ENCODE measurements at regions not wholly inside any gene's neighbourhood (a gene's known extent, or its start where the extent isn't known, plus 50 kb on each side); places are given as distances from the start of the nearest gene placed in this dataset.

DNA sequence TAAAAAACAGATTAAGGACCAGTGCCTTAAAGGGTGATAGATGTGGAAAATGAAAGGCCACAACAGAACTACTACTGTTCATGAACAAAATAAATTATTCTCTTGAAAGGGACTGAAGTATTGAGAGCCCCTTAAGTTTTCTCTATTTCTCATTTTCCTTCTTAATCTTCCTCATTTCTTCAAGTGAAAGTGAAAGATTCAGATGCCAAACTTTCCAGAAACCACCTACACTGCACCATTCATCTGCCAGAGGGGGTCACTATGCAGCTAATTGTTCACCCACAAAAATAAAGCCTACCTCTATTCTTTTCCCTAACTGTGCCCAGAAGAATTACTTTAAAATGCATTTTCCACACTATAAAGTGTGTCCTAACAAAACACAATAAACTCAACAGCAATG is 140.1 kb downstream of the NR4A2 start:
- H3K36me3 ChIP-seq (ENCODE audit: control insufficient read depth, insufficient read depth, low read length) = no peaks in the 10 kb centered on the region

DNA sequence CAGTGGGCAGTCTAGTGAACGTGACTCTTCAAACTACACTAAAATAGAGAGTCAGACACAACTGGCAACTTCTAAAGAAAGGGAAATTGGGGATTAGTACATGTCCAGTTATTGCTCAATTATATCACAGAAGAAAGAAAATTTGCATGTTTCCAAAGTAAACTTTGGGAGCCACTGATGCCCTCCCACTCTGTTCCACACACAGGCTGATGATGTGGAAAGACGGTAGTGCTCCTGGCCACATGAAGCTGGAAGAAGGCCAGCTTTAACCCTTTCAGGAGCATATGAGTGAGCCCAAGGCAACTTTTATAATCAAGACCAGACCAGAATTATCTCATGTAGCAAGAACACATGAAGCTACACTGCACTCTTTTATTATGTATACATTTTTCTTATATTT is 141.0 kb downstream of the NR4A2 start:
- Histone ChIP-seq H3K36me3 (ENCODE audit: control insufficient read depth, insufficient read depth, low read length) (no peaks in the 10 kb centered on the region), H3K4me3 (ENCODE audit: low read depth, low read length) (no peak overlapping the region), H3K27me3 (ENCODE audit: control insufficient read depth, insufficient read depth, low read length) (no peaks in the 10 kb centered on the region)
- FAIRE-seq (no peak), DNase-seq (ENCODE audit: low read depth) (peak; percentile 31)
- TF ChIP-seq, protein P1, sequence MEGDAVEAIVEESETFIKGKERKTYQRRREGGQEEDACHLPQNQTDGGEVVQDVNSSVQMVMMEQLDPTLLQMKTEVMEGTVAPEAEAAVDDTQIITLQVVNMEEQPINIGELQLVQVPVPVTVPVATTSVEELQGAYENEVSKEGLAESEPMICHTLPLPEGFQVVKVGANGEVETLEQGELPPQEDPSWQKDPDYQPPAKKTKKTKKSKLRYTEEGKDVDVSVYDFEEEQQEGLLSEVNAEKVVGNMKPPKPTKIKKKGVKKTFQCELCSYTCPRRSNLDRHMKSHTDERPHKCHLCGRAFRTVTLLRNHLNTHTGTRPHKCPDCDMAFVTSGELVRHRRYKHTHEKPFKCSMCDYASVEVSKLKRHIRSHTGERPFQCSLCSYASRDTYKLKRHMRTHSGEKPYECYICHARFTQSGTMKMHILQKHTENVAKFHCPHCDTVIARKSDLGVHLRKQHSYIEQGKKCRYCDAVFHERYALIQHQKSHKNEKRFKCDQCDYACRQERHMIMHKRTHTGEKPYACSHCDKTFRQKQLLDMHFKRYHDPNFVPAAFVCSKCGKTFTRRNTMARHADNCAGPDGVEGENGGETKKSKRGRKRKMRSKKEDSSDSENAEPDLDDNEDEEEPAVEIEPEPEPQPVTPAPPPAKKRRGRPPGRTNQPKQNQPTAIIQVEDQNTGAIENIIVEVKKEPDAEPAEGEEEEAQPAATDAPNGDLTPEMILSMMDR (IDR thresholded peaks at IDR 0.05; ENCODE audit: insufficient read depth, low read length, severe bottlenecking) = no peak

More for the DNA sequence above, 140.1 kb downstream of the NR4A2 start:
- Histone ChIP-seq H3K27me3 (ENCODE audit: control insufficient read depth, insufficient read depth, low read length) (no peaks in the 10 kb centered on the region), H3K4me3 (ENCODE audit: low read depth, low read length) (no peak overlapping the region)
- TF ChIP-seq, protein P1 (IDR thresholded peaks at IDR 0.05; ENCODE audit: insufficient read depth, low read length, severe bottlenecking) = peak; percentile 21
- DNase-seq (ENCODE audit: low read depth) = peak; percentile 12
- no peak for FAIRE-seq

DNA sequence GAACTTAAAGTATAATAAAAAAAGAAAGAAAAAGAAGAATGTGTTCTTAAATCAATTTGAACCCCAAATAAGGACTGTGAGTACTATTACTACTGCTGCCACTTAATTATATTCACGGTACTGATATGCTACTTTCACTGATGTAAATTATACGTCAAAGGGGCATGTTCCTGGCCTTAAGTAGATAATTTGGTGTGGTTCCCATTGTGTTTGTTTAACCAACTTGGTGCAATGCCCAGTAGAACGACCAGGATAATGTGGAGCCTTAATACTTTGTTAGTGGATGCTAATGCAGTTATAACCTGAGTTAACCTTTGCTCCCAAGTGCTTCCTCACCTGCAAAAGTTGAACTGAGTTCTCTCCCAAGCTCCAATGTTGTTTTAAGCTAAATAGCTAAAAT is 142.0 kb downstream of the NR4A2 start:
- Histone ChIP-seq H3K27me3 (ENCODE audit: control insufficient read depth, insufficient read depth, low read length) (no peaks in the 10 kb centered on the region), H3K36me3 (ENCODE audit: control insufficient read depth, insufficient read depth, low read length) (no peaks in the 10 kb centered on the region), H3K4me3 (ENCODE audit: low read depth, low read length) (no peak overlapping the region)
- TF ChIP-seq, protein P1 (IDR thresholded peaks at IDR 0.05; ENCODE audit: insufficient read depth, low read length, severe bottlenecking) = no peak
- DNase-seq (ENCODE audit: low read depth) = no peak
- no peak for FAIRE-seq

DNA sequence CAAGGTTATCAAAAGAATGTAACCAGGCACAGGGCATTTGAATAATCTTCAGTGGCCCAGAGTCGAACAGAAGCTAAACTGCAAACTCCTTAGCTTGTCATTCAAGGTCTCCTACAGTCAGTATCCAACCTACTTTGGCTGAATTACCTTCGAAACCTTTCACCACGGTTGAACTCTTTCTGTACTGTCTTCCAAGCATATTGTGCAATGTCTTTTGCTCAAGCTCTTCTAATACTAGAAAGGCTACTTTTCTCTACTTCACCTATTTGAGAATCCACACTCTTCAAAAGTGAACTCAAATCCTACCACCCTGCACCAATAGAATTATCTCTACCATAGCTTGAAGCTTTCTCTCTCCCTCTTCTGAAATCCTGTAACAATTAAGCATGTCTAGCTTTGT is 142.9 kb downstream of the NR4A2 start:
- FAIRE-seq (no peak), DNase-seq (ENCODE audit: low read depth) (no peak)
- no peaks in the 10 kb centered on the region for H3K36me3 ChIP-seq (ENCODE audit: control insufficient read depth, insufficient read depth, low read length)
- no peaks in the 10 kb centered on the region for H3K27me3 ChIP-seq (ENCODE audit: control insufficient read depth, insufficient read depth, low read length)
- TF ChIP-seq, protein P1 (IDR thresholded peaks at IDR 0.05; ENCODE audit: insufficient read depth, low read length, severe bottlenecking) = no peak
- no peak overlapping the region for H3K4me3 ChIP-seq (ENCODE audit: low read depth, low read length)

DNA sequence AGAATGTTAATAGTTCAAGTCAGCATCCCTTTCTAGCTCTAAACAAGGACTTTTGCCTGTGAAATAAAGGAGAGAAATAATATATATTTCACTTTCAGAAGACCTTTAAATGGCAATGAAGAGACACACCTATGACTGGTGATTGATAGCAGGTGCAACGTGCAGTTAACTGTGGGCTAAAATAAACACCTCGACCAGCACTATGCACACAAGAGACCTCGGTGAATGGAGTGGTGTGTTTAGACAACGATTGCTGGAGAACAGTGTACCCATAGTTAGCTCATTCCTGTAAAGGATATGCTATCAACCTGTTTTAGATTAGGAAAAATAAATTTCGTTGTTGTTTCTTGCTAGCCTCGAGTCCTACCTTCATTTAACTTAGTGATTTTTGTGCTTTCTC is 143.4 kb downstream of the NR4A2 start:
- no peaks in the 10 kb centered on the region for H3K36me3 ChIP-seq (ENCODE audit: control insufficient read depth, insufficient read depth, low read length)
- TF ChIP-seq, protein P1 (IDR thresholded peaks at IDR 0.05; ENCODE audit: insufficient read depth, low read length, severe bottlenecking) = no peak
- no peaks in the 10 kb centered on the region for H3K27me3 ChIP-seq (ENCODE audit: control insufficient read depth, insufficient read depth, low read length)
- no peak for FAIRE-seq
- H3K4me3 ChIP-seq (ENCODE audit: low read depth, low read length) = no peak overlapping the region
- no peak for DNase-seq (ENCODE audit: low read depth)

DNA sequence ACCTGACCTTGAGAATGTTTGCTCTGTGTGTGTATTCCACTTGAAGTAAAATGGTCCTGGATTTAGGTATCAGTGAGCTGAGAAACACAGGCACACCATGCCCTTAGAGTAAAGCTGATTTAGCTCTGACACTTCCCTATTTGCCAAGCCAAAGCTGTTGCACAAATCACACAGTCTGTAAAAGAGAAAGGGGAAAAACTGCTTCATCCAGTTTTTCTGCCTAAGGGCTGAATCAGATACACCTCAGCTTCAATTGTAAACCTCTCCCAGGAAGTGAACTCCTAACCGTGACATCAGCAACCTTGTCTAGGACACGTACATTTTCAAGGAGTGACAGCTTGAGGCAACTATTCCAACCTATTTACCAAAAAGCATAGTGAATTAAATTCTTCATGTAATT is 150.4 kb downstream of the NR4A2 start:
- FAIRE-seq = peak; percentile 96
- Histone ChIP-seq H3K27me3 (ENCODE audit: control insufficient read depth, insufficient read depth, low read length) (no peaks in the 10 kb centered on the region), H3K4me3 (ENCODE audit: low read depth, low read length) (no peak overlapping the region), H3K36me3 (ENCODE audit: control insufficient read depth, insufficient read depth, low read length) (no peaks in the 10 kb centered on the region)
- TF ChIP-seq, protein P1 (IDR thresholded peaks at IDR 0.05; ENCODE audit: insufficient read depth, low read length, severe bottlenecking) = no peak
- peak; percentile 100 for DNase-seq (ENCODE audit: low read depth)

Measured in bronchial epithelial cell (primary cell).